B cell (primary cell): ENCODE measurements at regions not wholly inside any gene's neighbourhood (a gene's known extent, or its start where the extent isn't known, plus 50 kb on each side); places are given as distances from the start of the nearest gene placed in this dataset.

ENCODE experiments used
- ATAC-seq: fragments of 200-7000 bp; cut with Tn5 transposase; one replicate; pipeline ENCODE4 v1.10.0; 2021; ENCODE audit warnings: low read depth, mild to moderate bottlenecking, moderate number of reproducible peaks, moderate library complexity
- CTCF ChIA-PET: fragments of 350-600 bp; sonication (Branson Sonifier 250); formaldehyde crosslinking; loops from one replicate; lab custom pipeline; 2021; ENCODE audit warnings: antibody characterized with exemption, inconsistent platforms; lab: Charles Lee
- POLR2A ChIA-PET: fragments of 350-600 bp; sonication (Branson Sonifier 250); formaldehyde crosslinking; loops from one replicate; lab custom pipeline; 2021; ENCODE audit warnings: antibody characterized with exemption; lab: Charles Lee
- DNase-seq: peaks from one replicate; pipeline ENCODE4 v3.0.0; 2013
- H2AFZ ChIP-seq: 2 replicates; pipeline ENCODE4 v1.6.1; 2012; ENCODE audit warnings: mild to moderate bottlenecking, low read depth, low read length; ENCODE audit not compliant: insufficient read depth, poor library complexity, severe bottlenecking
- H3K27ac ChIP-seq, 2 donors: 1 replicate in 1 of 2; 2 replicates in 1 of 2; pipeline ENCODE4 v1.5.1; 2012 to 2013; ENCODE audit warnings: low read length in 2 of 2, mild to moderate bottlenecking in 2 of 2, moderate library complexity in 1 of 2
- H3K27me3 ChIP-seq, 4 experiments: fragments of 200-600 bp in 1 of 4; sonication (generic) in 1 of 4; replicated peaks in 1 of 4; 1 replicate in 2 of 4; 2 replicates in 2 of 4; pipeline versions ENCODE4 v1.6.1 to v1.7.0; 2013 to 2016; ENCODE audit warnings: low read length in 3 of 4, mild to moderate bottlenecking in 2 of 4, mixed read lengths in 1 of 4, moderate library complexity in 1 of 4; ENCODE audit not compliant: insufficient read depth in 4 of 4, control insufficient read depth in 3 of 4; ENCODE audit errors: control extremely low read depth in 1 of 4
- H3K36me3 ChIP-seq, 2 experiments: replicated peaks in 1 of 2; 1 replicate in 1 of 2; 2 replicates in 1 of 2; pipeline versions ENCODE4 v1.6.1 to v1.7.1; 2013; ENCODE audit warnings: low read length in 1 of 2; ENCODE audit not compliant: insufficient read depth in 2 of 2, control insufficient read depth in 1 of 2; ENCODE audit errors: control extremely low read depth in 1 of 2, extremely low read depth in 1 of 2
- H3K4me1 ChIP-seq, 2 donors: fragments of 200-600 bp in 1 of 2; sonication (generic) in 1 of 2; 1 replicate in 1 of 2; 2 replicates in 1 of 2; pipeline versions ENCODE4 v1.5.1 to v1.6.1; 2013 to 2017; ENCODE audit warnings: low read length in 2 of 2; ENCODE audit not compliant: control insufficient read depth in 2 of 2, insufficient read depth in 2 of 2
- H3K4me2 ChIP-seq: replicated peaks from 2 replicates; pipeline ENCODE3; 2012; ENCODE audit warnings: mild to moderate bottlenecking, low read depth, low read length; ENCODE audit not compliant: poor library complexity, severe bottlenecking
- H3K4me3 ChIP-seq, 5 experiments: fragments of 200-600 bp in 1 of 5; sonication (generic) in 1 of 5; 1 replicate in 3 of 5; 2 replicates in 2 of 5; pipeline versions ENCODE4 v1.5.1 to v1.7.0; 2011 to 2016; ENCODE audit warnings: low read length in 4 of 5, mild to moderate bottlenecking in 4 of 5, low read depth in 2 of 5, control low read depth in 1 of 5, moderate library complexity in 1 of 5; ENCODE audit not compliant: insufficient read depth in 1 of 5; ENCODE audit errors: control extremely low read depth in 1 of 5, extremely low read depth in 1 of 5
- H3K79me2 ChIP-seq: fragments of 200-600 bp; sonication (generic); one replicate; pipeline ENCODE4 v1.6.0; 2016; ENCODE audit warnings: low read length; ENCODE audit not compliant: control insufficient read depth, insufficient read depth
- H3K9ac ChIP-seq: fragments of 200-600 bp; sonication (generic); 2 replicates; pipeline ENCODE4 v1.6.1; 2017; ENCODE audit warnings: mild to moderate bottlenecking, low read length, moderate library complexity
- H3K9me3 ChIP-seq, 3 donors: one replicate each; pipeline versions ENCODE4 v1.6.1 to v1.7.1; 2013; ENCODE audit warnings: low read length in 2 of 3; ENCODE audit not compliant: control insufficient read depth in 2 of 3, insufficient read depth in 1 of 3; ENCODE audit errors: control extremely low read depth in 1 of 3
- H4K20me1 ChIP-seq: 2 replicates; pipeline ENCODE4 v1.6.0; 2012; ENCODE audit warnings: mild to moderate bottlenecking, low read length; ENCODE audit not compliant: insufficient read depth, control insufficient read depth, poor library complexity, severe bottlenecking
- H3K27ac Mint-ChIP-seq: one replicate; pipeline ENCODE4 v1.8.0; 2021; ENCODE audit warnings: mixed read lengths
- H3K27me3 Mint-ChIP-seq: one replicate; pipeline ENCODE4 v1.8.0; 2021; ENCODE audit warnings: mixed read lengths
- H3K4me1 Mint-ChIP-seq: one replicate; pipeline ENCODE4 v1.8.0; 2021; ENCODE audit warnings: mixed read lengths
- H3K4me3 Mint-ChIP-seq: one replicate; pipeline ENCODE4 v1.8.0; 2021; ENCODE audit warnings: mixed read lengths
- H3K9me3 Mint-ChIP-seq: one replicate; pipeline ENCODE4 v1.8.0; 2022; ENCODE audit warnings: mixed read lengths; ENCODE audit not compliant: insufficient read depth
- EZH2 ChIP-seq: IDR thresholded peaks from 2 replicates; pipeline ENCODE4 v1.6.1; 2012; ENCODE audit warnings: borderline replicate concordance, low read depth, mild to moderate bottlenecking, moderate library complexity, low read length; ENCODE audit not compliant: insufficient read depth, poor library complexity, severe bottlenecking
- WGBS: methylation state at CpG from one replicate; pipeline ENCODE4 v1.1.5; 2013; ENCODE audit warnings: missing lambda C conversion rate; ENCODE audit not compliant: insufficient coverage; 5-methylcytosine and 5-hydroxymethylcytosine counted together
- intact Hi-C: fragments of 100-400 bp; cut with micrococcal nuclease; formaldehyde crosslinking; loops from one replicate; pipeline ENCODE4 v1.10.0; 2022
- TF ChIP-seq, protein P1 (sequence below): fragments of 200-600 bp; IDR thresholded peaks from one replicate; pipeline ENCODE4 v1.8.0; 2022; ENCODE audit warnings: antibody characterized with exemption, mild to moderate bottlenecking

GRCh38 chr1:29812408-29813135 lies 576.2 kb downstream of the PTPRU start:
- 81% methylated on average over 7 of the region's 10 CpGs for WGBS
- Mint-ChIP-seq H3K4me1 (no peaks in the 10 kb centered on the region), H3K27me3 (no peaks in the 10 kb centered on the region), H3K27ac (no peak overlapping the region), H3K9me3 (no peaks in the 10 kb centered on the region), H3K4me3 (no peak overlapping the region)
- POLR2A ChIA-PET: no interaction called here
- Histone ChIP-seq H3K4me3 (no peak overlapping the region), H3K27ac (no peak overlapping the region), H3K9ac (no peak overlapping the region), H3K27me3 (no peaks in the 10 kb centered on the region), H3K4me1 (no peaks in the 10 kb centered on the region), H3K36me3 (no peaks in the 10 kb centered on the region), H3K9me3 (no peaks in the 10 kb centered on the region), H3K79me2 (no peaks in the 10 kb centered on the region), H4K20me1 (no peaks in the 10 kb centered on the region), H2AFZ (no peak overlapping the region), H3K4me2 (no peak overlapping the region)
- TF ChIP-seq, protein P1, sequence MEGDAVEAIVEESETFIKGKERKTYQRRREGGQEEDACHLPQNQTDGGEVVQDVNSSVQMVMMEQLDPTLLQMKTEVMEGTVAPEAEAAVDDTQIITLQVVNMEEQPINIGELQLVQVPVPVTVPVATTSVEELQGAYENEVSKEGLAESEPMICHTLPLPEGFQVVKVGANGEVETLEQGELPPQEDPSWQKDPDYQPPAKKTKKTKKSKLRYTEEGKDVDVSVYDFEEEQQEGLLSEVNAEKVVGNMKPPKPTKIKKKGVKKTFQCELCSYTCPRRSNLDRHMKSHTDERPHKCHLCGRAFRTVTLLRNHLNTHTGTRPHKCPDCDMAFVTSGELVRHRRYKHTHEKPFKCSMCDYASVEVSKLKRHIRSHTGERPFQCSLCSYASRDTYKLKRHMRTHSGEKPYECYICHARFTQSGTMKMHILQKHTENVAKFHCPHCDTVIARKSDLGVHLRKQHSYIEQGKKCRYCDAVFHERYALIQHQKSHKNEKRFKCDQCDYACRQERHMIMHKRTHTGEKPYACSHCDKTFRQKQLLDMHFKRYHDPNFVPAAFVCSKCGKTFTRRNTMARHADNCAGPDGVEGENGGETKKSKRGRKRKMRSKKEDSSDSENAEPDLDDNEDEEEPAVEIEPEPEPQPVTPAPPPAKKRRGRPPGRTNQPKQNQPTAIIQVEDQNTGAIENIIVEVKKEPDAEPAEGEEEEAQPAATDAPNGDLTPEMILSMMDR: no peak
- TF ChIP-seq EZH2: no peak
- CTCF ChIA-PET: no interaction called here
- DNase-seq (no peak), ATAC-seq (no peak)
- intact Hi-C loops: no loop called here

GRCh38 chr1:29811727-29812407 lies 575.5 kb downstream of the PTPRU start:
- Mint-ChIP-seq H3K9me3 (no peaks in the 10 kb centered on the region), H3K4me1 (no peaks in the 10 kb centered on the region), H3K27me3 (no peaks in the 10 kb centered on the region), H3K27ac (no peak overlapping the region), H3K4me3 (no peak overlapping the region)
- Histone ChIP-seq H3K4me3 (no peak overlapping the region), H3K36me3 (no peaks in the 10 kb centered on the region), H3K9me3 (no peaks in the 10 kb centered on the region), H3K79me2 (no peaks in the 10 kb centered on the region), H3K4me2 (no peak overlapping the region), H3K27ac (no peak overlapping the region), H3K4me1 (no peaks in the 10 kb centered on the region), H4K20me1 (no peaks in the 10 kb centered on the region), H3K9ac (no peak overlapping the region), H3K27me3 (no peaks in the 10 kb centered on the region), H2AFZ (no peak overlapping the region)
- DNase-seq (no peak), ATAC-seq (no peak)
- TF ChIP-seq EZH2: no peak
- WGBS: 92% methylated on average over 7 of the region's 10 CpGs
- ChIA-PET CTCF (no interaction called here), POLR2A (no interaction called here)
- intact Hi-C loops: no loop called here
